ENCODE measurements at regions not wholly inside any gene's neighbourhood (a gene's known extent, or its start where the extent isn't known, plus 50 kb on each side); places are given as distances from the start of the nearest gene placed in this dataset.

DNA sequence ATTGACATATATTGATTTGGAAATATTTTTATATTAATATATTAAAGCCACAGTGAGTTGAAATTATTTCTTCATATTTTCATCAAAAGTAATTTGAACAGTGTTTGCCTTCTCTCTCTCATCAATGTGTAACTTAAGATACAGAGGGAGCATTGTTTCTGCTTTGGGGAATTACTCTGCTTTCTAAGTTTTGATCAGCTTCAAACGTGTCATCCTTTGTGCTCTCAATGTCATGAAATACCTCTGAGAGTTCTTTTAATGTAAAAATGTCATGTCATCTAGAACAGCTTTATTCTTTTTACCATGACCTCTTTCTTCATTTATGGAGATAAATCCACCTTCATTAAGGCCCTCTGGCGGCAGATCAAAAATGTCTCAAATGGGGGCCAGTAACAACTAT lies 259.4 kb upstream of the STXBP5 start:
- Histone ChIP-seq H3K9ac (ENCODE audit: low read length in 3 of 3) (no peak overlapping the region), H3K9me3 (ENCODE audit: control insufficient read depth in 2 of 3, insufficient read depth in 1 of 3, low read length in 3 of 3) (no peaks in the 10 kb centered on the region), H3K27ac (ENCODE audit: low read depth in 2 of 2, low read length in 2 of 2) (no peak overlapping the region), H3K27me3 (ENCODE audit: control insufficient read depth, insufficient read depth, low read length) (no peaks in the 10 kb centered on the region), H3K36me3 (ENCODE audit: control insufficient read depth in 2 of 3, insufficient read depth in 3 of 3, low read length in 3 of 3) (no peaks in the 10 kb centered on the region), H3K4me3 (ENCODE audit: low read length in 3 of 3) (no peak overlapping the region), H3K4me1 (ENCODE audit: control insufficient read depth in 2 of 3, insufficient read depth in 2 of 3, low read depth in 1 of 3, low read length in 3 of 3) (no peaks in the 10 kb centered on the region)
- no peak for FAIRE-seq
- TF ChIP-seq, protein P1, sequence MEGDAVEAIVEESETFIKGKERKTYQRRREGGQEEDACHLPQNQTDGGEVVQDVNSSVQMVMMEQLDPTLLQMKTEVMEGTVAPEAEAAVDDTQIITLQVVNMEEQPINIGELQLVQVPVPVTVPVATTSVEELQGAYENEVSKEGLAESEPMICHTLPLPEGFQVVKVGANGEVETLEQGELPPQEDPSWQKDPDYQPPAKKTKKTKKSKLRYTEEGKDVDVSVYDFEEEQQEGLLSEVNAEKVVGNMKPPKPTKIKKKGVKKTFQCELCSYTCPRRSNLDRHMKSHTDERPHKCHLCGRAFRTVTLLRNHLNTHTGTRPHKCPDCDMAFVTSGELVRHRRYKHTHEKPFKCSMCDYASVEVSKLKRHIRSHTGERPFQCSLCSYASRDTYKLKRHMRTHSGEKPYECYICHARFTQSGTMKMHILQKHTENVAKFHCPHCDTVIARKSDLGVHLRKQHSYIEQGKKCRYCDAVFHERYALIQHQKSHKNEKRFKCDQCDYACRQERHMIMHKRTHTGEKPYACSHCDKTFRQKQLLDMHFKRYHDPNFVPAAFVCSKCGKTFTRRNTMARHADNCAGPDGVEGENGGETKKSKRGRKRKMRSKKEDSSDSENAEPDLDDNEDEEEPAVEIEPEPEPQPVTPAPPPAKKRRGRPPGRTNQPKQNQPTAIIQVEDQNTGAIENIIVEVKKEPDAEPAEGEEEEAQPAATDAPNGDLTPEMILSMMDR (IDR thresholded peaks at IDR 0.05; ENCODE audit: borderline replicate concordance, extremely low read depth, insufficient read depth), result no peak
- no peak for DNase-seq
- intact Hi-C loops (cut with DNase I), result no loop called here

DNA sequence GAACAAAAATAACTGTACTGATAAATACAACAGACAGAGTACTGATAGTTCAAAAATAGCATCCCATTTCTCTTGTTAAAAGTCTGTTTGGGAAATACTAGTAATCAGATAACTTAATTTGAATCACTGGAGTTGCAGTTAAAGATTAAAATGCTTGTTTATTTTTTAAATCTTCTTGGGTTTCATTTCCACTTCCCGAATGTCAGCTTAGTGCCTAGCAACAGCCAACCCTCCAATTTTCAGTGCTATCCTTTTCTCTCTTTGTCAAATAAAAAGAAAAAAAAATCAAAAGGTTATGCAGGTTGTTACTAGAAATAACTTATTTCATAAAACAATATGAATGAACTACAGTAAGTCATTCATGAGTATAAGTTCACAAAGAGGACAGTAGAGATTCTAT lies 257.7 kb upstream of the STXBP5 start:
- H3K36me3 ChIP-seq (ENCODE audit: control insufficient read depth in 2 of 3, insufficient read depth in 3 of 3, low read length in 3 of 3), result no peaks in the 10 kb centered on the region
- no peaks in the 10 kb centered on the region for H3K9me3 ChIP-seq (ENCODE audit: control insufficient read depth in 2 of 3, insufficient read depth in 1 of 3, low read length in 3 of 3)
- no peak overlapping the region for H3K9ac ChIP-seq (ENCODE audit: low read length in 3 of 3)
- no peaks in the 10 kb centered on the region for H3K4me1 ChIP-seq (ENCODE audit: control insufficient read depth in 2 of 3, insufficient read depth in 2 of 3, low read depth in 1 of 3, low read length in 3 of 3)
- H3K4me3 ChIP-seq (ENCODE audit: low read length in 3 of 3), result no peak overlapping the region
- no peak overlapping the region for H3K27ac ChIP-seq (ENCODE audit: low read depth in 2 of 2, low read length in 2 of 2)
- intact Hi-C loops (cut with DNase I), result no loop called here
- H3K27me3 ChIP-seq (ENCODE audit: control insufficient read depth, insufficient read depth, low read length), result no peaks in the 10 kb centered on the region
- FAIRE-seq (no peak), DNase-seq (no peak)
- TF ChIP-seq, protein P1 (IDR thresholded peaks at IDR 0.05; ENCODE audit: borderline replicate concordance, extremely low read depth, insufficient read depth), result no peak

- intact Hi-C loops (cut with DNase I), result no loop called here
- TF ChIP-seq, protein P1 (IDR thresholded peaks at IDR 0.05; ENCODE audit: borderline replicate concordance, extremely low read depth, insufficient read depth), result no peak
- FAIRE-seq, result no peak
These were observed 255.4 kb upstream of the STXBP5 start for GRCh38 chr6:146948790-146949342.

GRCh38 chr6:146949425-146949824 lies 254.8 kb upstream of the STXBP5 start:
- H3K9ac ChIP-seq (ENCODE audit: low read length in 3 of 3), result no peak overlapping the region
- TF ChIP-seq, protein P1 (IDR thresholded peaks at IDR 0.05; ENCODE audit: borderline replicate concordance, extremely low read depth, insufficient read depth), result no peak
- FAIRE-seq (no peak), DNase-seq (no peak)
- H3K36me3 ChIP-seq (ENCODE audit: control insufficient read depth in 2 of 3, insufficient read depth in 3 of 3, low read length in 3 of 3), result no peaks in the 10 kb centered on the region
- H3K27ac ChIP-seq (ENCODE audit: low read depth in 2 of 2, low read length in 2 of 2), result no peak overlapping the region
- intact Hi-C loops (cut with DNase I), result no loop called here
- H3K9me3 ChIP-seq (ENCODE audit: control insufficient read depth in 2 of 3, insufficient read depth in 1 of 3, low read length in 3 of 3), result no peaks in the 10 kb centered on the region
- no peak overlapping the region for H3K4me3 ChIP-seq (ENCODE audit: low read length in 3 of 3)
- no peaks in the 10 kb centered on the region for H3K4me1 ChIP-seq (ENCODE audit: control insufficient read depth in 2 of 3, insufficient read depth in 2 of 3, low read depth in 1 of 3, low read length in 3 of 3)
- no peaks in the 10 kb centered on the region for H3K27me3 ChIP-seq (ENCODE audit: control insufficient read depth, insufficient read depth, low read length)

More at GRCh38 chr6:146948790-146949342, 255.4 kb upstream of the STXBP5 start:
- no peak overlapping the region for H3K27ac ChIP-seq (ENCODE audit: low read depth in 2 of 2, low read length in 2 of 2)
- no peak overlapping the region for H3K4me3 ChIP-seq (ENCODE audit: low read length in 3 of 3)
- H3K27me3 ChIP-seq (ENCODE audit: control insufficient read depth, insufficient read depth, low read length), result no peaks in the 10 kb centered on the region
- no peak overlapping the region for H3K9ac ChIP-seq (ENCODE audit: low read length in 3 of 3)
- no peaks in the 10 kb centered on the region for H3K4me1 ChIP-seq (ENCODE audit: control insufficient read depth in 2 of 3, insufficient read depth in 2 of 3, low read depth in 1 of 3, low read length in 3 of 3)
- DNase-seq, result no peak
- no peaks in the 10 kb centered on the region for H3K9me3 ChIP-seq (ENCODE audit: control insufficient read depth in 2 of 3, insufficient read depth in 1 of 3, low read length in 3 of 3)
- no peaks in the 10 kb centered on the region for H3K36me3 ChIP-seq (ENCODE audit: control insufficient read depth in 2 of 3, insufficient read depth in 3 of 3, low read length in 3 of 3)
